B cell (primary cell): ENCODE measurements at regions not wholly inside any gene's neighbourhood (a gene's known extent, or its start where the extent isn't known, plus 50 kb on each side); places are given as distances from the start of the nearest gene placed in this dataset.

ENCODE experiments used
- ATAC-seq: fragments of 200-7000 bp; cut with Tn5 transposase; one replicate; pipeline ENCODE4 v1.10.0; 2021; ENCODE audit warnings: low read depth, mild to moderate bottlenecking, moderate number of reproducible peaks, moderate library complexity
- CTCF ChIA-PET: fragments of 350-600 bp; sonication (Branson Sonifier 250); formaldehyde crosslinking; loops from one replicate; lab custom pipeline; 2021; ENCODE audit warnings: antibody characterized with exemption, inconsistent platforms; lab: Charles Lee
- POLR2A ChIA-PET: fragments of 350-600 bp; sonication (Branson Sonifier 250); formaldehyde crosslinking; loops from one replicate; lab custom pipeline; 2021; ENCODE audit warnings: antibody characterized with exemption; lab: Charles Lee
- DNase-seq: peaks from one replicate; pipeline ENCODE4 v3.0.0; 2013
- H2AFZ ChIP-seq: 2 replicates; pipeline ENCODE4 v1.6.1; 2012; ENCODE audit warnings: mild to moderate bottlenecking, low read depth, low read length; ENCODE audit not compliant: insufficient read depth, poor library complexity, severe bottlenecking
- H3K27ac ChIP-seq, 2 donors: 1 replicate in 1 of 2; 2 replicates in 1 of 2; pipeline ENCODE4 v1.5.1; 2012 to 2013; ENCODE audit warnings: low read length in 2 of 2, mild to moderate bottlenecking in 2 of 2, moderate library complexity in 1 of 2
- H3K27me3 ChIP-seq, 4 experiments: fragments of 200-600 bp in 1 of 4; sonication (generic) in 1 of 4; replicated peaks in 1 of 4; 1 replicate in 2 of 4; 2 replicates in 2 of 4; pipeline versions ENCODE4 v1.6.1 to v1.7.0; 2013 to 2016; ENCODE audit warnings: low read length in 3 of 4, mild to moderate bottlenecking in 2 of 4, mixed read lengths in 1 of 4, moderate library complexity in 1 of 4; ENCODE audit not compliant: insufficient read depth in 4 of 4, control insufficient read depth in 3 of 4; ENCODE audit errors: control extremely low read depth in 1 of 4
- H3K36me3 ChIP-seq, 2 experiments: replicated peaks in 1 of 2; 1 replicate in 1 of 2; 2 replicates in 1 of 2; pipeline versions ENCODE4 v1.6.1 to v1.7.1; 2013; ENCODE audit warnings: low read length in 1 of 2; ENCODE audit not compliant: insufficient read depth in 2 of 2, control insufficient read depth in 1 of 2; ENCODE audit errors: control extremely low read depth in 1 of 2, extremely low read depth in 1 of 2
- H3K4me1 ChIP-seq, 2 donors: fragments of 200-600 bp in 1 of 2; sonication (generic) in 1 of 2; 1 replicate in 1 of 2; 2 replicates in 1 of 2; pipeline versions ENCODE4 v1.5.1 to v1.6.1; 2013 to 2017; ENCODE audit warnings: low read length in 2 of 2; ENCODE audit not compliant: control insufficient read depth in 2 of 2, insufficient read depth in 2 of 2
- H3K4me2 ChIP-seq: replicated peaks from 2 replicates; pipeline ENCODE3; 2012; ENCODE audit warnings: mild to moderate bottlenecking, low read depth, low read length; ENCODE audit not compliant: poor library complexity, severe bottlenecking
- H3K4me3 ChIP-seq, 5 experiments: fragments of 200-600 bp in 1 of 5; sonication (generic) in 1 of 5; 1 replicate in 3 of 5; 2 replicates in 2 of 5; pipeline versions ENCODE4 v1.5.1 to v1.7.0; 2011 to 2016; ENCODE audit warnings: low read length in 4 of 5, mild to moderate bottlenecking in 4 of 5, low read depth in 2 of 5, control low read depth in 1 of 5, moderate library complexity in 1 of 5; ENCODE audit not compliant: insufficient read depth in 1 of 5; ENCODE audit errors: control extremely low read depth in 1 of 5, extremely low read depth in 1 of 5
- H3K79me2 ChIP-seq: fragments of 200-600 bp; sonication (generic); one replicate; pipeline ENCODE4 v1.6.0; 2016; ENCODE audit warnings: low read length; ENCODE audit not compliant: control insufficient read depth, insufficient read depth
- H3K9ac ChIP-seq: fragments of 200-600 bp; sonication (generic); 2 replicates; pipeline ENCODE4 v1.6.1; 2017; ENCODE audit warnings: mild to moderate bottlenecking, low read length, moderate library complexity
- H3K9me3 ChIP-seq, 3 donors: one replicate each; pipeline versions ENCODE4 v1.6.1 to v1.7.1; 2013; ENCODE audit warnings: low read length in 2 of 3; ENCODE audit not compliant: control insufficient read depth in 2 of 3, insufficient read depth in 1 of 3; ENCODE audit errors: control extremely low read depth in 1 of 3
- H4K20me1 ChIP-seq: 2 replicates; pipeline ENCODE4 v1.6.0; 2012; ENCODE audit warnings: mild to moderate bottlenecking, low read length; ENCODE audit not compliant: insufficient read depth, control insufficient read depth, poor library complexity, severe bottlenecking
- H3K27ac Mint-ChIP-seq: one replicate; pipeline ENCODE4 v1.8.0; 2021; ENCODE audit warnings: mixed read lengths
- H3K27me3 Mint-ChIP-seq: one replicate; pipeline ENCODE4 v1.8.0; 2021; ENCODE audit warnings: mixed read lengths
- H3K4me1 Mint-ChIP-seq: one replicate; pipeline ENCODE4 v1.8.0; 2021; ENCODE audit warnings: mixed read lengths
- H3K4me3 Mint-ChIP-seq: one replicate; pipeline ENCODE4 v1.8.0; 2021; ENCODE audit warnings: mixed read lengths
- H3K9me3 Mint-ChIP-seq: one replicate; pipeline ENCODE4 v1.8.0; 2022; ENCODE audit warnings: mixed read lengths; ENCODE audit not compliant: insufficient read depth
- CTCF ChIP-seq: fragments of 200-600 bp; IDR thresholded peaks from one replicate; pipeline ENCODE4 v1.8.0; 2022; ENCODE audit warnings: antibody characterized with exemption, mild to moderate bottlenecking
- EZH2 ChIP-seq: IDR thresholded peaks from 2 replicates; pipeline ENCODE4 v1.6.1; 2012; ENCODE audit warnings: borderline replicate concordance, low read depth, mild to moderate bottlenecking, moderate library complexity, low read length; ENCODE audit not compliant: insufficient read depth, poor library complexity, severe bottlenecking
- WGBS: methylation state at CpG from one replicate; pipeline ENCODE4 v1.1.5; 2013; ENCODE audit warnings: missing lambda C conversion rate; ENCODE audit not compliant: insufficient coverage; 5-methylcytosine and 5-hydroxymethylcytosine counted together
- intact Hi-C: fragments of 100-400 bp; cut with micrococcal nuclease; formaldehyde crosslinking; loops from one replicate; pipeline ENCODE4 v1.10.0; 2022

GRCh38 chr12:131279281-131279921 is 325.7 kb downstream of the ADGRD1 start:
- Histone ChIP-seq H3K27me3 (no peaks in the 10 kb centered on the region), H2AFZ (no peak overlapping the region), H3K4me3 (no peak overlapping the region), H4K20me1 (no peaks in the 10 kb centered on the region), H3K79me2 (no peaks in the 10 kb centered on the region), H3K36me3 (no peaks in the 10 kb centered on the region), H3K4me1 (no peaks in the 10 kb centered on the region), H3K9ac (no peak overlapping the region), H3K9me3 (peaks cover 0 to 3% (median 0%) of the 10 kb centered on the region in 3 donors), H3K4me2 (no peak overlapping the region), H3K27ac (no peak overlapping the region)
- 89% methylated on average over 10 of the region's 13 CpGs for WGBS
- no peak for TF ChIP-seq EZH2
- TF ChIP-seq CTCF = no peak
- CTCF ChIA-PET = no interaction called here
- peaks cover 3% of the 10 kb centered on the region for H3K27me3 Mint-ChIP-seq
- intact Hi-C loops = no loop called here
- no peak overlapping the region for H3K27ac Mint-ChIP-seq
- DNase-seq = no peak
- POLR2A ChIA-PET = no interaction called here
- H3K9me3 Mint-ChIP-seq = no peaks in the 10 kb centered on the region
- H3K4me1 Mint-ChIP-seq = no peaks in the 10 kb centered on the region
- no peak overlapping the region for H3K4me3 Mint-ChIP-seq
- no peak for ATAC-seq

- no peak for DNase-seq
- WGBS = 79% methylated on average over 9 of the region's 9 CpGs
- no peaks in the 10 kb centered on the region for H3K36me3 ChIP-seq
- Mint-ChIP-seq H3K9me3 (no peaks in the 10 kb centered on the region), H3K27me3 (peaks cover 3% of the 10 kb centered on the region), H3K4me3 (no peak overlapping the region), H3K4me1 (no peaks in the 10 kb centered on the region), H3K27ac (no peak overlapping the region)
- intact Hi-C loops = no loop called here
- H3K9me3 ChIP-seq = peaks cover 0 to 3% (median 0%) of the 10 kb centered on the region in 3 donors
- TF ChIP-seq EZH2 = no peak
- ChIA-PET CTCF (no interaction called here), POLR2A (no interaction called here)
- H4K20me1 ChIP-seq = no peaks in the 10 kb centered on the region
- no peaks in the 10 kb centered on the region for H3K27me3 ChIP-seq
- no peaks in the 10 kb centered on the region for H3K4me1 ChIP-seq
- H2AFZ ChIP-seq = no peak overlapping the region
- H3K4me2 ChIP-seq = no peak overlapping the region
- ATAC-seq = no peak
- H3K9ac ChIP-seq = no peak overlapping the region
- no peaks in the 10 kb centered on the region for H3K79me2 ChIP-seq
- no peak overlapping the region for H3K4me3 ChIP-seq
- H3K27ac ChIP-seq = no peak overlapping the region
Observed at GRCh38 chr12:131280426-131280825, 326.7 kb downstream of the ADGRD1 start.
